ENCODE measurements at regions not wholly inside any gene's neighbourhood (a gene's known extent, or its start where the extent isn't known, plus 50 kb on each side); places are given as distances from the start of the nearest gene placed in this dataset.

- no peaks in the 10 kb centered on the region for H3K36me3 ChIP-seq (ENCODE audit: control insufficient read depth, insufficient read depth, low read length)
- TF ChIP-seq CTCF (IDR thresholded peaks at IDR 0.05; ENCODE audit: insufficient read depth, low read length, poor library complexity, severe bottlenecking), result no peak
- no peak for DNase-seq (ENCODE audit: extremely low read depth, insufficient read length)
- H3K27me3 ChIP-seq (replicated peaks; ENCODE audit: control insufficient read depth, insufficient read depth, low read length), result no peaks in the 10 kb centered on the region
- no peak overlapping the region for H3K4me3 ChIP-seq (replicated peaks; ENCODE audit: low read depth, low read length)
Measured at GRCh38 chr4:186810613-186811150, 87.0 kb upstream of the FAT1 start.

- H3K27me3 ChIP-seq (replicated peaks; ENCODE audit: control insufficient read depth, insufficient read depth, low read length), result no peaks in the 10 kb centered on the region
- H3K36me3 ChIP-seq (ENCODE audit: control insufficient read depth, insufficient read depth, low read length), result no peaks in the 10 kb centered on the region
- no peak for DNase-seq (ENCODE audit: extremely low read depth, insufficient read length)
- no peak for TF ChIP-seq CTCF (IDR thresholded peaks at IDR 0.05; ENCODE audit: insufficient read depth, low read length, poor library complexity, severe bottlenecking)
- H3K4me3 ChIP-seq (replicated peaks; ENCODE audit: low read depth, low read length), result no peak overlapping the region
Measured at GRCh38 chr4:186812592-186812991, 88.9 kb upstream of the FAT1 start.

GRCh38 chr4:186813377-186814068 is 89.9 kb upstream of the FAT1 start:
- Histone ChIP-seq H3K27me3 (replicated peaks; ENCODE audit: control insufficient read depth, insufficient read depth, low read length) (no peaks in the 10 kb centered on the region), H3K4me3 (replicated peaks; ENCODE audit: low read depth, low read length) (no peak overlapping the region), H3K36me3 (ENCODE audit: control insufficient read depth, insufficient read depth, low read length) (no peaks in the 10 kb centered on the region)
- DNase-seq (ENCODE audit: extremely low read depth, insufficient read length), result no peak
- no peak for TF ChIP-seq CTCF (IDR thresholded peaks at IDR 0.05; ENCODE audit: insufficient read depth, low read length, poor library complexity, severe bottlenecking)

GRCh38 chr4:186814535-186815070 is 90.9 kb upstream of the FAT1 start:
- no peak overlapping the region for H3K4me3 ChIP-seq (replicated peaks; ENCODE audit: low read depth, low read length)
- no peaks in the 10 kb centered on the region for H3K27me3 ChIP-seq (replicated peaks; ENCODE audit: control insufficient read depth, insufficient read depth, low read length)
- no peaks in the 10 kb centered on the region for H3K36me3 ChIP-seq (ENCODE audit: control insufficient read depth, insufficient read depth, low read length)
- no peak for DNase-seq (ENCODE audit: extremely low read depth, insufficient read length)
- TF ChIP-seq CTCF (IDR thresholded peaks at IDR 0.05; ENCODE audit: insufficient read depth, low read length, poor library complexity, severe bottlenecking), result no peak

GRCh38 chr4:186819342-186820086 is 95.9 kb upstream of the FAT1 start:
- TF ChIP-seq CTCF (IDR thresholded peaks at IDR 0.05; ENCODE audit: insufficient read depth, low read length, poor library complexity, severe bottlenecking), result no peak
- DNase-seq (ENCODE audit: extremely low read depth, insufficient read length), result no peak
- no peaks in the 10 kb centered on the region for H3K27me3 ChIP-seq (replicated peaks; ENCODE audit: control insufficient read depth, insufficient read depth, low read length)
- H3K4me3 ChIP-seq (replicated peaks; ENCODE audit: low read depth, low read length), result no peak overlapping the region
- no peaks in the 10 kb centered on the region for H3K36me3 ChIP-seq (ENCODE audit: control insufficient read depth, insufficient read depth, low read length)

Data from GM06990 (cell line).